ENCODE measurements at regions not wholly inside any gene's neighbourhood (a gene's known extent, or its start where the extent isn't known, plus 50 kb on each side); places are given as distances from the start of the nearest gene placed in this dataset.

- no peak overlapping the region for H3K4me3 ChIP-seq (ENCODE audit: low read depth, low read length)
- peak; percentile 22 for DNase-seq (ENCODE audit: low read depth, low spot score)
- TF ChIP-seq CTCF (IDR thresholded peaks at IDR 0.05; ENCODE audit: low read depth, low read length): no peak
- in situ Hi-C loops (cut with HindIII; ENCODE audit: low sequenced_read_pairs): no loop called here
Measured at GRCh38 chr1:109816175-109816811, 52.6 kb upstream of the EPS8L3 start.

- H3K4me3 ChIP-seq (ENCODE audit: low read depth, low read length): no peak overlapping the region
- in situ Hi-C loops (cut with HindIII; ENCODE audit: low sequenced_read_pairs): no loop called here
- TF ChIP-seq CTCF (IDR thresholded peaks at IDR 0.05; ENCODE audit: low read depth, low read length): no peak
- no peak for DNase-seq (ENCODE audit: low read depth, low spot score)
Measured at GRCh38 chr1:109815809-109816174, 52.1 kb upstream of the EPS8L3 start.

GRCh38 chr1:109814993-109815786 is 51.5 kb upstream of the EPS8L3 start:
- DNase-seq (ENCODE audit: low read depth, low spot score): no peak
- TF ChIP-seq CTCF (IDR thresholded peaks at IDR 0.05; ENCODE audit: low read depth, low read length): no peak
- in situ Hi-C loops (cut with HindIII; ENCODE audit: low sequenced_read_pairs): no loop called here
- H3K4me3 ChIP-seq (ENCODE audit: low read depth, low read length): no peak overlapping the region

- no peak for DNase-seq (ENCODE audit: low read depth, low spot score)
- in situ Hi-C loops (cut with HindIII; ENCODE audit: low sequenced_read_pairs): no loop called here
- no peak for TF ChIP-seq CTCF (IDR thresholded peaks at IDR 0.05; ENCODE audit: low read depth, low read length)
- no peak overlapping the region for H3K4me3 ChIP-seq (ENCODE audit: low read depth, low read length)
Measured at GRCh38 chr1:109814223-109814622, 50.5 kb upstream of the EPS8L3 start.
